DND-41 (cell line): ENCODE measurements at regions not wholly inside any gene's neighbourhood (a gene's known extent, or its start where the extent isn't known, plus 50 kb on each side); places are given as distances from the start of the nearest gene placed in this dataset.

Experiments used
- ATAC-seq: fragments of 200-7000 bp; cut with Tn5 transposase; 3 replicates; pipeline ENCODE4 v1.9.1; 2021; ENCODE audit warnings: low read depth; ENCODE audit not compliant: insufficient read depth
- DNase-seq: peaks from one replicate; pipeline ENCODE4 v3.0.0-alpha.2; 2020
- H2AFZ ChIP-seq: 2 replicates; pipeline ENCODE4 v1.6.0; 2012; ENCODE audit warnings: low read depth, low read length
- H3K27ac ChIP-seq: 2 replicates; pipeline ENCODE4 v1.5.1; 2012; ENCODE audit warnings: low read length, inconsistent platforms
- H3K27me3 ChIP-seq: fragments of 200-600 bp; sonication (generic); 2 replicates; pipeline ENCODE4 v1.6.0; 2012; ENCODE audit warnings: low read length, mild to moderate bottlenecking, inconsistent platforms; ENCODE audit not compliant: insufficient read depth, poor library complexity
- H3K36me3 ChIP-seq: 2 replicates; pipeline ENCODE4 v1.5.1; 2012; ENCODE audit warnings: low read length, inconsistent platforms; ENCODE audit not compliant: insufficient read depth
- H3K4me1 ChIP-seq: 2 replicates; pipeline ENCODE4 v1.5.1; 2012; ENCODE audit warnings: mild to moderate bottlenecking, low read length; ENCODE audit not compliant: insufficient read depth
- H3K4me2 ChIP-seq: 2 replicates; pipeline ENCODE4 v1.6.0; 2012; ENCODE audit warnings: mild to moderate bottlenecking, moderate library complexity, low read length, inconsistent platforms; ENCODE audit not compliant: insufficient read depth
- H3K4me3 ChIP-seq, 2 experiments: fragments of 200-600 bp in 1 of 2; shearing (Covaris generic) in 1 of 2; 2 replicates each; pipeline ENCODE4 v1.5.1; 2012 to 2016; ENCODE audit warnings: inconsistent platforms in 2 of 2, low read length in 2 of 2, mild to moderate bottlenecking in 2 of 2, low read depth in 1 of 2, moderate library complexity in 1 of 2
- H3K79me2 ChIP-seq: 2 replicates; pipeline ENCODE4 v1.6.0; 2012; ENCODE audit warnings: low read length, inconsistent platforms; ENCODE audit not compliant: insufficient read depth
- H3K9ac ChIP-seq: 2 replicates; pipeline ENCODE4 v1.6.0; 2012; ENCODE audit warnings: low read depth, mild to moderate bottlenecking, inconsistent platforms, low read length, moderate library complexity
- H3K9me3 ChIP-seq: 2 replicates; pipeline ENCODE4 v1.5.1; 2012; ENCODE audit warnings: low read length, moderate library complexity, mild to moderate bottlenecking, inconsistent platforms; ENCODE audit not compliant: insufficient read depth, severe bottlenecking
- H4K20me1 ChIP-seq: 2 replicates; pipeline ENCODE4 v1.6.0; 2012; ENCODE audit warnings: low read length; ENCODE audit not compliant: insufficient read depth
- CTCF ChIP-seq: IDR thresholded peaks from 2 replicates; pipeline ENCODE4 v1.5.1; 2012; ENCODE audit warnings: borderline replicate concordance, low read length, moderate library complexity, mild to moderate bottlenecking; ENCODE audit not compliant: poor library complexity, severe bottlenecking; ENCODE audit errors: extremely low read depth
- EZH2 ChIP-seq: IDR thresholded peaks from 3 replicates; pipeline ENCODE4 v1.6.1; 2012; ENCODE audit warnings: borderline replicate concordance, low read depth, mild to moderate bottlenecking, moderate library complexity, low read length, inconsistent platforms; ENCODE audit not compliant: severe bottlenecking

GRCh38 chr14:22382395-22382794 lies 206.6 kb downstream of the DAD1 start:
- Histone ChIP-seq H3K27ac (no peak overlapping the region), H3K4me2 (no peak overlapping the region), H3K27me3 (no peaks in the 10 kb centered on the region), H4K20me1 (no peaks in the 10 kb centered on the region), H3K79me2 (no peaks in the 10 kb centered on the region), H3K4me3 (no peak overlapping the region), H2AFZ (no peak overlapping the region), H3K9ac (no peak overlapping the region), H3K4me1 (peaks cover 13% of the 10 kb centered on the region; the same call in 1 of the 2 replicates), H3K9me3 (no peaks in the 10 kb centered on the region), H3K36me3 (no peaks in the 10 kb centered on the region)
- no peak for TF ChIP-seq EZH2
- no peak for TF ChIP-seq CTCF
- ATAC-seq = no peak
- DNase-seq = no peak

- Histone ChIP-seq H3K27me3 (no peaks in the 10 kb centered on the region), H3K9me3 (no peaks in the 10 kb centered on the region), H3K4me2 (no peak overlapping the region), H3K4me3 (no peak overlapping the region), H4K20me1 (no peaks in the 10 kb centered on the region), H3K79me2 (no peaks in the 10 kb centered on the region), H2AFZ (no peak overlapping the region), H3K27ac (no peak overlapping the region), H3K4me1 (peaks cover 13% of the 10 kb centered on the region; the same call in 1 of the 2 replicates), H3K9ac (no peak overlapping the region), H3K36me3 (no peaks in the 10 kb centered on the region)
- ATAC-seq (no peak), DNase-seq (no peak)
- TF ChIP-seq CTCF (no peak), EZH2 (no peak)
Observed at GRCh38 chr14:22381766-22382165, 207.3 kb downstream of the DAD1 start.

GRCh38 chr14:22381408-22381760 lies 207.6 kb downstream of the DAD1 start:
- Histone ChIP-seq H2AFZ (no peak overlapping the region), H3K79me2 (no peaks in the 10 kb centered on the region), H3K4me2 (no peak overlapping the region), H3K4me3 (no peak overlapping the region), H3K9ac (no peak overlapping the region), H3K9me3 (no peaks in the 10 kb centered on the region), H3K36me3 (no peaks in the 10 kb centered on the region), H3K27ac (no peak overlapping the region), H3K27me3 (no peaks in the 10 kb centered on the region), H3K4me1 (peaks cover 13% of the 10 kb centered on the region; the same call in 1 of the 2 replicates), H4K20me1 (no peaks in the 10 kb centered on the region)
- ATAC-seq (no peak), DNase-seq (no peak)
- TF ChIP-seq EZH2 (no peak), CTCF (no peak)
